ENCODE measurements at regions not wholly inside any gene's neighbourhood (a gene's known extent, or its start where the extent isn't known, plus 50 kb on each side); places are given as distances from the start of the nearest gene placed in this dataset.

GRCh38 chr3:59286791-59287531, 237.1 kb upstream of the CFAP20DC start:
- Mint-ChIP-seq H3K9me3 (ENCODE audit: low read depth) (no peaks in the 10 kb centered on the region), H3K36me3 (ENCODE audit: insufficient read depth) (no peaks in the 10 kb centered on the region), H3K4me1 (ENCODE audit: low read depth) (no peaks in the 10 kb centered on the region), H3K27ac (no peak overlapping the region), H3K4me3 (ENCODE audit: low read depth) (no peak overlapping the region), H3K27me3 (peaks cover 6% of the 10 kb centered on the region)
- DNase-seq (ENCODE audit: low spot score, unreplicated experiment), result no peak
- no peak for TF ChIP-seq CTCF (IDR thresholded peaks at IDR 0.05; ENCODE audit: unreplicated experiment)

DNA sequence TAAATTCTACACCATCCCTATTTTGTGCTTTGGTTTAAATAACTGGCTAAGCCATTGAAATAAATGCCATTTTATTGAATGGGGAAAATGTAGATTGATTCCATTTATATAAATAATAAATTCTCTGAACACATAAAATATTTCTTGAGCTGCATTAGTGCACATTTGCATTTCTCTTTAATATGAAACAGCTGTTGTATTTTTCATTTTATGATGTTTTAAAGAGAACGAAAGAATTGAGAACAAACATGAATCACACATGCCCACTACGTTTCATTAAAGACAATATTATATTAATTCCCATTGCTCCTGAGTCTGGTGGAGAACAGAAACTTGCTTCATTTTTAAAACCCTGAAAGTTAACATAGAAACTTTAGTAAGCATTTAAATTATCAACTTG, 235.7 kb upstream of the CFAP20DC start:
- no peaks in the 10 kb centered on the region for H3K9me3 Mint-ChIP-seq (ENCODE audit: low read depth)
- peaks cover 9% of the 10 kb centered on the region for H3K27me3 Mint-ChIP-seq
- H3K27ac Mint-ChIP-seq, result no peak overlapping the region
- no peak for TF ChIP-seq CTCF (IDR thresholded peaks at IDR 0.05; ENCODE audit: unreplicated experiment)
- H3K36me3 Mint-ChIP-seq (ENCODE audit: insufficient read depth), result no peaks in the 10 kb centered on the region
- H3K4me1 Mint-ChIP-seq (ENCODE audit: low read depth), result no peaks in the 10 kb centered on the region
- no peak for DNase-seq (ENCODE audit: low spot score, unreplicated experiment)
- no peak overlapping the region for H3K4me3 Mint-ChIP-seq (ENCODE audit: low read depth)

DNA sequence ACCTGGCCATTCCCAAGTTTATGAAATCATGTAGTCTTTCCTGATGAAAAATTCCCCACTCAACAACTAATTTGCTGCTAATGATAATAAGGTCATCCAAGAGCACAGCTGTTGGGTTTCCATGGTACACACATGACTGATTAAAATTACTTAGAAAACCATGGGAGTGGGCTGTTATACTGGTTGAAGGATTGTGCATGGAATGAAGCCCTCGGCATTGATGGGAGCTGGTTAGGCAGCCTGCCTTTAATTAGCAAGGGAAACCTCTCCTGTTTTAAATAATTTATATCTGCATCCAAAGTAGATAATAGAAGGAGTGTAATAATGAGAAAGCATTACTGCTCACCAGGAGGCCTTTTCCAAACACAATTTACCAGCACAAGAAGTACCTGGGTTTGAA, 235.1 kb upstream of the CFAP20DC start:
- no peak overlapping the region for H3K27ac Mint-ChIP-seq
- H3K36me3 Mint-ChIP-seq (ENCODE audit: insufficient read depth), result no peaks in the 10 kb centered on the region
- no peak overlapping the region for H3K4me3 Mint-ChIP-seq (ENCODE audit: low read depth)
- TF ChIP-seq CTCF (IDR thresholded peaks at IDR 0.05; ENCODE audit: unreplicated experiment), result no peak
- H3K4me1 Mint-ChIP-seq (ENCODE audit: low read depth), result no peaks in the 10 kb centered on the region
- peaks cover 9% of the 10 kb centered on the region for H3K27me3 Mint-ChIP-seq
- H3K9me3 Mint-ChIP-seq (ENCODE audit: low read depth), result no peaks in the 10 kb centered on the region
- DNase-seq (ENCODE audit: low spot score, unreplicated experiment), result no peak

GRCh38 chr3:59280113-59280512, 230.3 kb upstream of the CFAP20DC start:
- no peaks in the 10 kb centered on the region for H3K9me3 Mint-ChIP-seq (ENCODE audit: low read depth)
- TF ChIP-seq CTCF (IDR thresholded peaks at IDR 0.05; ENCODE audit: unreplicated experiment), result no peak
- H3K27me3 Mint-ChIP-seq, result peaks cover 3% of the 10 kb centered on the region
- H3K36me3 Mint-ChIP-seq (ENCODE audit: insufficient read depth), result no peaks in the 10 kb centered on the region
- DNase-seq (ENCODE audit: low spot score, unreplicated experiment), result no peak
- H3K4me1 Mint-ChIP-seq (ENCODE audit: low read depth), result peaks cover 2% of the 10 kb centered on the region
- H3K27ac Mint-ChIP-seq, result no peak overlapping the region
- no peak overlapping the region for H3K4me3 Mint-ChIP-seq (ENCODE audit: low read depth)

GRCh38 chr3:59277816-59278215, 228.0 kb upstream of the CFAP20DC start:
- TF ChIP-seq CTCF (IDR thresholded peaks at IDR 0.05; ENCODE audit: unreplicated experiment), result no peak
- H3K9me3 Mint-ChIP-seq (ENCODE audit: low read depth), result no peaks in the 10 kb centered on the region
- DNase-seq (ENCODE audit: low spot score, unreplicated experiment), result no peak
- H3K27ac Mint-ChIP-seq, result no peak overlapping the region
- peaks cover 3% of the 10 kb centered on the region for H3K27me3 Mint-ChIP-seq
- no peak overlapping the region for H3K4me3 Mint-ChIP-seq (ENCODE audit: low read depth)
- H3K4me1 Mint-ChIP-seq (ENCODE audit: low read depth), result peaks cover 2% of the 10 kb centered on the region
- H3K36me3 Mint-ChIP-seq (ENCODE audit: insufficient read depth), result no peaks in the 10 kb centered on the region

Measured in progenitor cell of endocrine pancreas (in vitro differentiated cells).